ENCODE measurements at regions not wholly inside any gene's neighbourhood (a gene's known extent, or its start where the extent isn't known, plus 50 kb on each side); places are given as distances from the start of the nearest gene placed in this dataset.

DNA sequence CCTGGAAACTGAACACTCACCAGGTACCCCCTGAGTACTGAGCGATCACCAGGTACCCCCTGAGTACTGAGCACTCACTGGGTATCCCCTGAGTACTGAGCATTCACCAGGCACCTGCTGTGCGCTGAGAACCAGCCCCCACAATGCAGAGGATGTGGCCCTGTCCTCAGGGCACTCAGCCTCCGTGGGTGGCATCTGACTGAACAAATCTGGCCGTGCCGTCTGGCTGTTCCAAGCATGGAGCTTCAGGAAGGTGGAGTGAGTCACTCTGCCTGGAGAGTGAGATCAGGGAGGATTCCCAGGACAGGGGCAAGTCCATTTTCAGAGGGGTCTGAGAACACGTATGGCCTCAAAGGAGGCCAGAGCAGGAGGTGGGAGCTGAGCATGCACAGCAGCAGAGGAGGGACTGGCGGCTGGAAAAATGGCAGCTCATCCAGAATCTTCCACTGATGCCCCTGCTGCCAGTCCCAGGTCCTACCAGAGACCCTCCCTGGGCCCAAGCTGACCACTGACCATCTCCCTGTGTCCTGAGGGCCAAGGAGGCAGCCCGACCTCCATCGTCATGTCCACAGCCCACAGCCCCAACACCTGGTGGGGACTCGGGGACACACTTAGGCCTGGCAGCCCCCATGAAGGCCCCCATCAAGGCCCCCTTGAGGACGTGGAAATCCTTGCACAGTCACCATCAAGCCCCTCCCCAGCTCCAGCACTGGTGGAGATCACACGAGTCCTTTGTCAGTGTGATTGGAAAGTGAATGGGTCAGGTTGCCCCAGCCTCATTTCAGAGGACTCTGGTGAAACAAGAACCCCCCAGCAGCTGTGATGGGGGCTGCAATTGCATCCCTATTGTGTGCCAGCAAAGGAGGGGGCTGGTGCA, 94.1 kb downstream of the HMX1 start:
- TF ChIP-seq, protein P1, sequence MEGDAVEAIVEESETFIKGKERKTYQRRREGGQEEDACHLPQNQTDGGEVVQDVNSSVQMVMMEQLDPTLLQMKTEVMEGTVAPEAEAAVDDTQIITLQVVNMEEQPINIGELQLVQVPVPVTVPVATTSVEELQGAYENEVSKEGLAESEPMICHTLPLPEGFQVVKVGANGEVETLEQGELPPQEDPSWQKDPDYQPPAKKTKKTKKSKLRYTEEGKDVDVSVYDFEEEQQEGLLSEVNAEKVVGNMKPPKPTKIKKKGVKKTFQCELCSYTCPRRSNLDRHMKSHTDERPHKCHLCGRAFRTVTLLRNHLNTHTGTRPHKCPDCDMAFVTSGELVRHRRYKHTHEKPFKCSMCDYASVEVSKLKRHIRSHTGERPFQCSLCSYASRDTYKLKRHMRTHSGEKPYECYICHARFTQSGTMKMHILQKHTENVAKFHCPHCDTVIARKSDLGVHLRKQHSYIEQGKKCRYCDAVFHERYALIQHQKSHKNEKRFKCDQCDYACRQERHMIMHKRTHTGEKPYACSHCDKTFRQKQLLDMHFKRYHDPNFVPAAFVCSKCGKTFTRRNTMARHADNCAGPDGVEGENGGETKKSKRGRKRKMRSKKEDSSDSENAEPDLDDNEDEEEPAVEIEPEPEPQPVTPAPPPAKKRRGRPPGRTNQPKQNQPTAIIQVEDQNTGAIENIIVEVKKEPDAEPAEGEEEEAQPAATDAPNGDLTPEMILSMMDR (IDR thresholded peaks at IDR 0.05; ENCODE audit: poor library complexity): no peak
- TF ChIP-seq EZH2 (IDR thresholded peaks at IDR 0.05; ENCODE audit: borderline replicate concordance) (no peak), EZH2phosphoT487 (IDR thresholded peaks at IDR 0.05; ENCODE audit: low read depth, severe bottlenecking, unreplicated experiment) (no peak)
